Breast epithelium (tissue), 4 donors: ENCODE measurements at regions not wholly inside any gene's neighbourhood (a gene's known extent, or its start where the extent isn't known, plus 50 kb on each side); places are given as distances from the start of the nearest gene placed in this dataset.

Experiments used
- DNase-seq, 2 donors: peaks; one replicate each; pipeline ENCODE4 v3.0.0-alpha.2; 2019; ENCODE audit warnings: low spot score in 2 of 2
- H3K27ac ChIP-seq, 2 donors: fragments of 200-600 bp; sonication (generic) in 1 of 2; one replicate each; pipeline ENCODE4 v1.5.1; 2016 to 2019; ENCODE audit warnings: mild to moderate bottlenecking in 1 of 2
- H3K27me3 ChIP-seq, 2 donors: fragments of 200-600 bp; sonication (generic) in 1 of 2; one replicate each; pipeline versions ENCODE4 v1.5.1 to v1.6.0; 2017 to 2019; ENCODE audit warnings: control low read depth in 1 of 2, mild to moderate bottlenecking in 1 of 2
- H3K36me3 ChIP-seq: fragments of 200-600 bp; one replicate; pipeline ENCODE4 v1.5.1; 2019
- H3K4me1 ChIP-seq, 2 donors: fragments of 200-600 bp; sonication (generic); one replicate each; pipeline ENCODE4 v1.5.1; 2016 to 2019; ENCODE audit warnings: control low read depth in 1 of 2
- H3K4me3 ChIP-seq, 3 donors: fragments of 200-600 bp; sonication (generic); 1 replicate in 2 of 3; 2 replicates in 1 of 3; pipeline ENCODE4 v1.5.1; 2016 to 2019; ENCODE audit warnings: mild to moderate bottlenecking in 3 of 3, moderate library complexity in 2 of 3
- H3K9me3 ChIP-seq, 2 donors: fragments of 200-600 bp; sonication (generic) in 1 of 2; one replicate each; pipeline ENCODE4 v1.5.1; 2016 to 2019; ENCODE audit warnings: control low read depth in 1 of 2
- CTCF ChIP-seq, 3 donors: fragments of 450-650 bp; IDR thresholded peaks; one replicate each; pipeline ENCODE4 v1.5.1; 2016 to 2017; ENCODE audit warnings: antibody characterized with exemption in 3 of 3, mild to moderate bottlenecking in 3 of 3, moderate library complexity in 3 of 3
- POLR2A ChIP-seq: fragments of 450-650 bp; IDR thresholded peaks from one replicate; pipeline ENCODE4 v1.6.1; 2016; ENCODE audit warnings: antibody characterized with exemption, mild to moderate bottlenecking, moderate library complexity
- POLR2AphosphoS5 ChIP-seq, 3 donors: sonication (generic); formaldehyde crosslinking; IDR thresholded peaks; one replicate each; pipeline ENCODE4 v1.6.1; 2017; ENCODE audit warnings: antibody characterized with exemption in 3 of 3
- intact Hi-C: fragments of 100-400 bp; cut with DNase I; formaldehyde crosslinking; loops from one replicate; pipeline ENCODE4 v1.15.1; 2023; ENCODE audit warnings: low total_unique reads

- Histone ChIP-seq H3K27ac (no peak overlapping the region), H3K4me3 (no peak overlapping the region), H3K4me1 (no peaks in the 10 kb centered on the region), H3K27me3 (no peaks in the 10 kb centered on the region), H3K9me3 (no peaks in the 10 kb centered on the region), H3K36me3 (no peaks in the 10 kb centered on the region)
- intact Hi-C loops: no loop called here
- DNase-seq: no peak
- TF ChIP-seq POLR2A (no peak), POLR2AphosphoS5 (IDR thresholded peaks at IDR 0.05) (no peak), CTCF (IDR thresholded peaks at IDR 0.05) (no peak)
Observed at GRCh38 chr3:163533381-163533780, 1544.9 kb downstream of the SI start.

GRCh38 chr3:163523375-163523774 is 1554.9 kb downstream of the SI start:
- intact Hi-C loops: no loop called here
- H3K9me3 ChIP-seq: no peaks in the 10 kb centered on the region
- DNase-seq: no peak
- no peak for TF ChIP-seq POLR2A
- no peak for TF ChIP-seq POLR2AphosphoS5 (IDR thresholded peaks at IDR 0.05)
- no peak for TF ChIP-seq CTCF (IDR thresholded peaks at IDR 0.05)
- no peaks in the 10 kb centered on the region for H3K4me1 ChIP-seq
- no peak overlapping the region for H3K27ac ChIP-seq
- no peaks in the 10 kb centered on the region for H3K36me3 ChIP-seq
- H3K27me3 ChIP-seq: no peaks in the 10 kb centered on the region
- no peak overlapping the region for H3K4me3 ChIP-seq

GRCh38 chr3:163521261-163521660 is 1557.0 kb downstream of the SI start:
- Histone ChIP-seq H3K9me3 (no peaks in the 10 kb centered on the region), H3K27me3 (no peaks in the 10 kb centered on the region), H3K4me3 (no peak overlapping the region), H3K27ac (no peak overlapping the region), H3K36me3 (no peaks in the 10 kb centered on the region), H3K4me1 (no peaks in the 10 kb centered on the region)
- DNase-seq: no peak
- intact Hi-C loops: no loop called here
- no peak for TF ChIP-seq CTCF (IDR thresholded peaks at IDR 0.05)

- Histone ChIP-seq H3K4me3 (no peak overlapping the region), H3K9me3 (no peaks in the 10 kb centered on the region), H3K27ac (no peak overlapping the region), H3K36me3 (no peaks in the 10 kb centered on the region), H3K27me3 (no peaks in the 10 kb centered on the region), H3K4me1 (no peaks in the 10 kb centered on the region)
- no peak for DNase-seq
- intact Hi-C loops: no loop called here
- no peak for TF ChIP-seq POLR2AphosphoS5 (IDR thresholded peaks at IDR 0.05)
- no peak for TF ChIP-seq CTCF (IDR thresholded peaks at IDR 0.05)
Observed at GRCh38 chr3:163518065-163518464, 1560.2 kb downstream of the SI start.

GRCh38 chr3:163513149-163513657 is 1565.1 kb downstream of the SI start:
- H3K27ac ChIP-seq: no peak overlapping the region
- no peaks in the 10 kb centered on the region for H3K4me1 ChIP-seq
- no peaks in the 10 kb centered on the region for H3K36me3 ChIP-seq
- H3K9me3 ChIP-seq: no peaks in the 10 kb centered on the region
- H3K27me3 ChIP-seq: no peaks in the 10 kb centered on the region
- no peak for TF ChIP-seq POLR2A
- no peak for TF ChIP-seq CTCF (IDR thresholded peaks at IDR 0.05)
- TF ChIP-seq POLR2AphosphoS5 (IDR thresholded peaks at IDR 0.05): no peak
- no peak overlapping the region for H3K4me3 ChIP-seq
- intact Hi-C loops: no loop called here
- no peak for DNase-seq
